Lung (tissue), 11 donors: ENCODE measurements at regions not wholly inside any gene's neighbourhood (a gene's known extent, or its start where the extent isn't known, plus 50 kb on each side); places are given as distances from the start of the nearest gene placed in this dataset.

Source experiments
- ATAC-seq: fragments of 200-7000 bp; cut with Tn5 transposase; one replicate; pipeline ENCODE4 v1.9.1; 2020; ENCODE audit warnings: moderate number of reproducible peaks; ENCODE audit not compliant: insufficient read depth, low FRiP score
- DNase-seq, 3 donors: peaks; one replicate each; pipeline ENCODE4 v3.0.0-alpha.2; 2013 to 2017
- H3K27ac ChIP-seq, 2 donors: one replicate each; pipeline ENCODE4 v1.5.1; 2013; ENCODE audit warnings: mild to moderate bottlenecking in 2 of 2, moderate library complexity in 2 of 2, control low read depth in 1 of 2, inconsistent platforms in 1 of 2, low read depth in 1 of 2, low read length in 1 of 2
- H3K27me3 ChIP-seq, 3 donors: one replicate each; pipeline ENCODE4 v1.5.1; 2013; ENCODE audit warnings: low read length in 2 of 3; ENCODE audit not compliant: control insufficient read depth in 3 of 3, insufficient read depth in 3 of 3
- H3K36me3 ChIP-seq, 4 donors: one replicate each; pipeline ENCODE4 v1.5.1; 2013; ENCODE audit warnings: low read length in 4 of 4, mild to moderate bottlenecking in 1 of 4, moderate library complexity in 1 of 4; ENCODE audit not compliant: control insufficient read depth in 4 of 4, insufficient read depth in 4 of 4
- H3K4me1 ChIP-seq, 5 donors: one replicate each; pipeline ENCODE4 v1.5.1; 2013; ENCODE audit warnings: low read length in 5 of 5, mild to moderate bottlenecking in 2 of 5, moderate library complexity in 1 of 5; ENCODE audit not compliant: control insufficient read depth in 5 of 5, insufficient read depth in 5 of 5
- H3K4me3 ChIP-seq: one replicate; pipeline ENCODE4 v1.5.1; 2013; ENCODE audit warnings: mild to moderate bottlenecking, control low read depth, moderate library complexity
- H3K9ac ChIP-seq, 2 donors: one replicate each; pipeline ENCODE4 v1.5.1; 2013; ENCODE audit warnings: low read length in 2 of 2, control low read depth in 1 of 2; ENCODE audit not compliant: insufficient read depth in 1 of 2
- H3K9me3 ChIP-seq, 4 donors: one replicate each; pipeline ENCODE4 v1.5.1; 2013; ENCODE audit warnings: low read length in 3 of 4, mild to moderate bottlenecking in 1 of 4, moderate library complexity in 1 of 4; ENCODE audit not compliant: control insufficient read depth in 4 of 4, insufficient read depth in 3 of 4
- WGBS, 2 donors: extraction: QIAGEN DNeasy Blood & Tissue Kit; methylation state at CpG; one replicate each; pipeline ENCODE4 v1.1.7; 2013; 5-methylcytosine and 5-hydroxymethylcytosine counted together
- TF ChIP-seq, protein P1 (sequence below): IDR thresholded peaks from 2 replicates; pipeline ENCODE4 v1.5.1; 2012; ENCODE audit warnings: mild to moderate bottlenecking; ENCODE audit errors: control extremely low read depth, extremely low read depth
- donor health status: control.
- donor health status: control.
- donor health status: Bipolar disorder and iron deficiency.
- donor health status: healthy.
- donor health status: DM: yes; HTN: yes; CAD: no.

DNA sequence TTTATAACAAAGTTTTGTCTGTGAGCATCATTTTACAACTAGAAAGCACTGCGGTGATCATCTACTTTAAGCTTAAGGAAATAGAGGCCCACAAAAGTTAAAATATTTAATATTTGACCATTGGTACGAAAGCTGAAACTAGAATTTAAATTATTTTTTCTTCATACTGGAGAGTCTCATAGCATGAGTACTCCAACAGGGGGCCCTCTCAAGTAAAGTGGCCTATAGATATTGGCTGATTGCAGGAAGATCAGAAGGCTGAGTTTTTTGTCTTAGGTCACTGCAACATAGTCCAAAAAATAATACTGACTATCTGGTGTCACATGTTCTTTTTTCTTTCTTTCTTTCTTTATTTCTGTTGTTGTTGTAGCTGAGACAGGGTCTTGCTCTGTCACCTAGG, 75.3 kb upstream of the ZDHHC17 start:
- no peak for ATAC-seq
- no peak overlapping the region for H3K9ac ChIP-seq
- no peak overlapping the region for H3K27ac ChIP-seq
- H3K27me3 ChIP-seq = no peaks in the 10 kb centered on the region
- no peak for DNase-seq
- H3K4me3 ChIP-seq = no peak overlapping the region
- H3K36me3 ChIP-seq = no peaks in the 10 kb centered on the region
- TF ChIP-seq, protein P1, sequence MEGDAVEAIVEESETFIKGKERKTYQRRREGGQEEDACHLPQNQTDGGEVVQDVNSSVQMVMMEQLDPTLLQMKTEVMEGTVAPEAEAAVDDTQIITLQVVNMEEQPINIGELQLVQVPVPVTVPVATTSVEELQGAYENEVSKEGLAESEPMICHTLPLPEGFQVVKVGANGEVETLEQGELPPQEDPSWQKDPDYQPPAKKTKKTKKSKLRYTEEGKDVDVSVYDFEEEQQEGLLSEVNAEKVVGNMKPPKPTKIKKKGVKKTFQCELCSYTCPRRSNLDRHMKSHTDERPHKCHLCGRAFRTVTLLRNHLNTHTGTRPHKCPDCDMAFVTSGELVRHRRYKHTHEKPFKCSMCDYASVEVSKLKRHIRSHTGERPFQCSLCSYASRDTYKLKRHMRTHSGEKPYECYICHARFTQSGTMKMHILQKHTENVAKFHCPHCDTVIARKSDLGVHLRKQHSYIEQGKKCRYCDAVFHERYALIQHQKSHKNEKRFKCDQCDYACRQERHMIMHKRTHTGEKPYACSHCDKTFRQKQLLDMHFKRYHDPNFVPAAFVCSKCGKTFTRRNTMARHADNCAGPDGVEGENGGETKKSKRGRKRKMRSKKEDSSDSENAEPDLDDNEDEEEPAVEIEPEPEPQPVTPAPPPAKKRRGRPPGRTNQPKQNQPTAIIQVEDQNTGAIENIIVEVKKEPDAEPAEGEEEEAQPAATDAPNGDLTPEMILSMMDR = no peak
- peaks cover 0 to 25% (median 2%) of the 10 kb centered on the region in 5 donors for H3K4me1 ChIP-seq
- WGBS, 2 donors = 88 to 90% methylated on average over 2 of the region's 2 CpGs
- no peaks in the 10 kb centered on the region for H3K9me3 ChIP-seq

- Histone ChIP-seq H3K4me1 (peaks cover 0 to 13% (median 0%) of the 10 kb centered on the region in 5 donors), H3K27me3 (no peaks in the 10 kb centered on the region), H3K9ac (no peak overlapping the region), H3K36me3 (no peaks in the 10 kb centered on the region), H3K4me3 (no peak overlapping the region), H3K27ac (no peak overlapping the region), H3K9me3 (no peaks in the 10 kb centered on the region)
- TF ChIP-seq, protein P1 = no peak
- ATAC-seq = no peak
- DNase-seq = no peak
- 86 to 89% methylated on average over 6 of the region's 6 CpGs for WGBS, 2 donors
These were observed 72.8 kb upstream of the ZDHHC17 start for GRCh38 chr12:76690921-76691700.

GRCh38 chr12:76692846-76693245, 71.1 kb upstream of the ZDHHC17 start:
- no peak overlapping the region for H3K27ac ChIP-seq
- no peak overlapping the region for H3K4me3 ChIP-seq
- peaks cover 0 to 7% (median 0%) of the 10 kb centered on the region in 5 donors for H3K4me1 ChIP-seq
- no peak for DNase-seq
- 61 to 76% methylated on average over 3 of the region's 3 CpGs for WGBS, 2 donors
- H3K27me3 ChIP-seq = no peaks in the 10 kb centered on the region
- no peak overlapping the region for H3K9ac ChIP-seq
- ATAC-seq = no peak
- no peaks in the 10 kb centered on the region for H3K36me3 ChIP-seq
- H3K9me3 ChIP-seq = no peaks in the 10 kb centered on the region
- TF ChIP-seq, protein P1 = no peak
